Body of pancreas (tissue), 4 donors: ENCODE measurements at regions not wholly inside any gene's neighbourhood (a gene's known extent, or its start where the extent isn't known, plus 50 kb on each side); places are given as distances from the start of the nearest gene placed in this dataset.

ENCODE experiments used
- ATAC-seq: fragments of 150-250 bp; one replicate; pipeline ENCODE4 v1.9.1; 2016
- DNase-seq, 4 donors: peaks; one replicate each; pipeline ENCODE4 v3.0.0-alpha.2; 2019
- H3K27ac ChIP-seq, 4 donors: fragments of 200-600 bp; sonication (generic); 1 replicate in 3 of 4; 2 replicates in 1 of 4; pipeline versions ENCODE4 v1.5.1 to v1.6.1; 2016 to 2019; ENCODE audit warnings: mild to moderate bottlenecking in 1 of 4, mixed read lengths in 1 of 4, moderate library complexity in 1 of 4
- H3K27me3 ChIP-seq, 2 donors: fragments of 200-600 bp; sonication (generic); one replicate each; pipeline ENCODE4 v1.6.0; 2016; ENCODE audit warnings: mild to moderate bottlenecking in 1 of 2
- H3K36me3 ChIP-seq, 2 donors: fragments of 200-600 bp; sonication (generic); replicated peaks in 1 of 2; 2 replicates each; pipeline ENCODE4 v1.5.1; 2016; ENCODE audit warnings: low read depth in 2 of 2; ENCODE audit not compliant: insufficient read depth in 1 of 2
- H3K4me1 ChIP-seq: fragments of 200-600 bp; sonication (generic); one replicate; pipeline ENCODE4 v1.6.0; 2016
- H3K4me3 ChIP-seq, 2 donors: fragments of 200-600 bp; sonication (generic); 1 replicate in 1 of 2; 2 replicates in 1 of 2; pipeline ENCODE4 v1.5.1; 2016 to 2019
- H3K9me3 ChIP-seq, 3 donors: fragments of 200-600 bp; sonication (generic); 1 replicate in 2 of 3; 2 replicates in 1 of 3; pipeline ENCODE4 v1.5.1; 2016
- CTCF ChIP-seq, 7 experiments: fragments of 450-650 bp in 4 of 7; fragments of 200-600 bp in 3 of 7; sonication (generic) in 3 of 7; IDR thresholded peaks; one replicate each; pipeline ENCODE4 v1.5.1; 2016 to 2019; ENCODE audit warnings: antibody characterized with exemption in 7 of 7
- POLR2A ChIP-seq, 3 donors: fragments of 450-650 bp; IDR thresholded peaks; one replicate each; pipeline ENCODE4 v1.6.1; 2016; ENCODE audit warnings: antibody characterized with exemption in 3 of 3, mild to moderate bottlenecking in 2 of 3
- WGBS, 2 donors: methylation state at CpG; one replicate each; pipeline ENCODE4 v1.1.5; 2017; 5-methylcytosine and 5-hydroxymethylcytosine counted together
- intact Hi-C: fragments of 100-400 bp; cut with DNase I; formaldehyde crosslinking; loops from one replicate; pipeline ENCODE4 v1.15.1; 2023

- no peaks in the 10 kb centered on the region for H3K27me3 ChIP-seq
- no peak for TF ChIP-seq CTCF (IDR thresholded peaks at IDR 0.05)
- no peak for TF ChIP-seq POLR2A (IDR thresholded peaks at IDR 0.05)
- intact Hi-C loops, result no loop called here
- H3K27ac ChIP-seq, result no peak overlapping the region
- WGBS, 2 donors, result 82 to 92% methylated on average over 3 of the region's 3 CpGs
- no peak overlapping the region for H3K4me3 ChIP-seq
- no peaks in the 10 kb centered on the region for H3K4me1 ChIP-seq
- no peaks in the 10 kb centered on the region for H3K36me3 ChIP-seq
- no peak for DNase-seq
- ATAC-seq, result no peak
- H3K9me3 ChIP-seq, result no peaks in the 10 kb centered on the region
These were observed 67.0 kb upstream of the C1orf21 start for GRCh38 chr1:184319879-184320278.

- TF ChIP-seq CTCF (IDR thresholded peaks at IDR 0.05) (no peak), POLR2A (IDR thresholded peaks at IDR 0.05) (no peak)
- Histone ChIP-seq H3K27ac (no peak overlapping the region), H3K27me3 (no peaks in the 10 kb centered on the region), H3K36me3 (no peaks in the 10 kb centered on the region), H3K4me1 (no peaks in the 10 kb centered on the region), H3K9me3 (no peaks in the 10 kb centered on the region), H3K4me3 (no peak overlapping the region)
- no peak for DNase-seq
- intact Hi-C loops, result no loop called here
- ATAC-seq, result no peak
- WGBS, 2 donors, result 91% methylated on average over 6 of the region's 6 CpGs
These were observed 64.6 kb upstream of the C1orf21 start for GRCh38 chr1:184322253-184322652.

GRCh38 chr1:184324972-184325371 lies 61.9 kb upstream of the C1orf21 start:
- no peaks in the 10 kb centered on the region for H3K36me3 ChIP-seq
- DNase-seq, result no peak
- H3K4me1 ChIP-seq, result peaks cover 8% of the 10 kb centered on the region
- no peaks in the 10 kb centered on the region for H3K27me3 ChIP-seq
- 72 to 90% methylated on average over 3 of the region's 3 CpGs for WGBS, 2 donors
- intact Hi-C loops, result no loop called here
- ATAC-seq, result no peak
- TF ChIP-seq CTCF (IDR thresholded peaks at IDR 0.05) (no peak), POLR2A (IDR thresholded peaks at IDR 0.05) (no peak)
- H3K9me3 ChIP-seq, result no peaks in the 10 kb centered on the region
- no peak overlapping the region for H3K4me3 ChIP-seq
- no peak overlapping the region for H3K27ac ChIP-seq

GRCh38 chr1:184326278-184326677 lies 60.6 kb upstream of the C1orf21 start:
- Histone ChIP-seq H3K27me3 (no peaks in the 10 kb centered on the region), H3K4me3 (no peak overlapping the region), H3K36me3 (no peaks in the 10 kb centered on the region), H3K4me1 (peaks cover 15% of the 10 kb centered on the region), H3K27ac (no peak overlapping the region), H3K9me3 (no peaks in the 10 kb centered on the region)
- TF ChIP-seq CTCF (IDR thresholded peaks at IDR 0.05) (no peak), POLR2A (IDR thresholded peaks at IDR 0.05) (no peak)
- intact Hi-C loops, result no loop called here
- no peak for DNase-seq
- WGBS, 2 donors, result 79 to 92% methylated on average over 6 of the region's 6 CpGs
- ATAC-seq, result no peak

- Histone ChIP-seq H3K9me3 (no peaks in the 10 kb centered on the region), H3K27ac (no peak overlapping the region), H3K36me3 (no peaks in the 10 kb centered on the region), H3K27me3 (no peaks in the 10 kb centered on the region), H3K4me3 (no peak overlapping the region), H3K4me1 (peaks cover 15% of the 10 kb centered on the region)
- no peak for DNase-seq
- TF ChIP-seq POLR2A (IDR thresholded peaks at IDR 0.05), result no peak
- no peak for TF ChIP-seq CTCF (IDR thresholded peaks at IDR 0.05)
- WGBS, 2 donors, result 77 to 95% methylated on average over 7 of the region's 7 CpGs
- ATAC-seq, result no peak
- intact Hi-C loops, result no loop called here
These were observed 57.4 kb upstream of the C1orf21 start for GRCh38 chr1:184329245-184329953.
